H1 (cell line): ENCODE measurements at regions not wholly inside any gene's neighbourhood (a gene's known extent, or its start where the extent isn't known, plus 50 kb on each side); places are given as distances from the start of the nearest gene placed in this dataset.

Experiments
- CTCF ChIA-PET: fragments of 300-600 bp; sonication (Branson Sonifier 250); formaldehyde crosslinking; loops from one replicate; lab custom pipeline; 2021; ENCODE audit not compliant: partially characterized antibody; lab: Charles Lee
- POLR2A ChIA-PET: fragments of 300-600 bp; sonication (Branson Sonifier 250); formaldehyde crosslinking; loops from one replicate; lab custom pipeline; 2021; ENCODE audit warnings: inconsistent platforms; ENCODE audit not compliant: partially characterized antibody; lab: Charles Lee
- DNase-seq, 2 experiments: peaks; one replicate each; pipeline versions ENCODE4 v3.0.0 to v3.0.0-alpha.2; 2010 to 2022; ENCODE audit warnings: low spot score in 2 of 2, low read depth in 1 of 2, mixed read lengths in 1 of 2
- FAIRE-seq: peaks from 2 replicates; lab custom pipeline; 2011; peaks lifted over from hg19 to GRCh38; lab: Jason Lieb, UNC
- H2AFZ ChIP-seq: 2 replicates; pipeline ENCODE4 v1.8.1; 2012; ENCODE audit warnings: low read length, inconsistent platforms
- H2AK5ac ChIP-seq: 2 replicates; pipeline ENCODE4 v1.6.1; 2013; ENCODE audit warnings: low read depth, low read length
- H2BK120ac ChIP-seq: replicated peaks from 2 replicates; pipeline ENCODE3; 2013; ENCODE audit warnings: low read depth, low read length, inconsistent platforms
- H2BK12ac ChIP-seq: 2 replicates; pipeline ENCODE4 v1.6.1; 2013; ENCODE audit warnings: low read depth, low read length
- H2BK15ac ChIP-seq: 2 replicates; pipeline ENCODE4 v1.6.1; 2013; ENCODE audit warnings: low read length
- H2BK20ac ChIP-seq: 2 replicates; pipeline ENCODE4 v1.6.1; 2013; ENCODE audit warnings: low read length
- H2BK5ac ChIP-seq: 2 replicates; pipeline ENCODE4 v1.6.1; 2013; ENCODE audit warnings: low read depth, low read length
- H3K14ac ChIP-seq: 2 replicates; pipeline ENCODE4 v1.6.1; 2013; ENCODE audit warnings: inconsistent platforms; ENCODE audit not compliant: insufficient read length
- H3K18ac ChIP-seq: 2 replicates; pipeline ENCODE4 v1.6.1; 2013; ENCODE audit warnings: low read length; ENCODE audit errors: extremely low read depth
- H3K23ac ChIP-seq: 2 replicates; pipeline ENCODE4 v1.6.1; 2013; ENCODE audit warnings: inconsistent platforms; ENCODE audit not compliant: insufficient read length
- H3K23me2 ChIP-seq: 2 replicates; pipeline ENCODE4 v1.6.1; 2013; ENCODE audit warnings: low read depth, low read length
- H3K27ac ChIP-seq: 2 replicates; pipeline ENCODE4 v1.6.1; 2011; ENCODE audit warnings: low read depth, low read length, inconsistent platforms
- H3K27me3 ChIP-seq, 4 experiments: replicated peaks in 1 of 4; 1 replicate in 1 of 4; 2 replicates in 3 of 4; pipeline versions ENCODE4 v1.6.1 to v1.8.1; 2011 to 2013; ENCODE audit warnings: low read length in 3 of 4, mild to moderate bottlenecking in 3 of 4, inconsistent platforms in 2 of 4, mixed read lengths in 2 of 4, moderate library complexity in 1 of 4; ENCODE audit not compliant: control insufficient read depth in 3 of 4, insufficient read depth in 3 of 4; ENCODE audit errors: extremely low read depth in 1 of 4
- H3K36me3 ChIP-seq, 4 experiments: 2 replicates each; pipeline versions ENCODE4 v1.6.1 to v1.8.1; 2011 to 2013; ENCODE audit warnings: mild to moderate bottlenecking in 4 of 4, low read length in 3 of 4, moderate library complexity in 2 of 4, control low read depth in 1 of 4, inconsistent platforms in 1 of 4; ENCODE audit not compliant: insufficient read depth in 4 of 4, control insufficient read depth in 2 of 4
- H3K4ac ChIP-seq: replicated peaks from 2 replicates; pipeline ENCODE3; 2013; ENCODE audit warnings: low read length, low read depth, mixed read lengths, inconsistent platforms; ENCODE audit not compliant: insufficient read length
- H3K4me1 ChIP-seq, 4 experiments: replicated peaks in 1 of 4; 1 replicate in 1 of 4; 2 replicates in 3 of 4; pipeline versions ENCODE4 v1.6.1 to v1.8.1; 2011 to 2013; ENCODE audit warnings: low read length in 3 of 4, inconsistent platforms in 2 of 4, mixed read lengths in 1 of 4; ENCODE audit not compliant: insufficient read depth in 4 of 4, control insufficient read depth in 3 of 4
- H3K4me2 ChIP-seq, 2 experiments: 2 replicates each; pipeline versions ENCODE4 v1.6.1 to v1.8.1; 2011 to 2013; ENCODE audit warnings: low read depth in 2 of 2, low read length in 2 of 2, control low read depth in 1 of 2, inconsistent platforms in 1 of 2, mild to moderate bottlenecking in 1 of 2; ENCODE audit not compliant: insufficient read depth in 1 of 2
- H3K4me3 ChIP-seq, 4 experiments: fragments of 200-600, 300-600 bp in 1 of 4; sonication (generic), shearing (Covaris generic), sonication (Bioruptor Twin) in 1 of 4; 2 replicates each; pipeline versions ENCODE4 v1.5.1 to v1.8.1; 2011 to 2016; ENCODE audit warnings: low read length in 4 of 4, low read depth in 3 of 4, control low read depth in 2 of 4, inconsistent platforms in 2 of 4, mild to moderate bottlenecking in 2 of 4, mixed read lengths in 1 of 4, moderate library complexity in 1 of 4; ENCODE audit not compliant: insufficient read depth in 2 of 4; ENCODE audit errors: extremely low read depth in 1 of 4
- H3K56ac ChIP-seq: replicated peaks from 2 replicates; pipeline ENCODE3; 2013; ENCODE audit warnings: low read depth, mild to moderate bottlenecking, mixed read lengths, low read length, inconsistent platforms; ENCODE audit not compliant: insufficient read length
- H3K79me1 ChIP-seq: 2 replicates; pipeline ENCODE4 v1.6.1; 2013; ENCODE audit warnings: low read depth, low read length, control low read depth
- H3K79me2 ChIP-seq, 2 experiments: 2 replicates each; pipeline versions ENCODE4 v1.6.1 to v1.8.1; 2012 to 2013; ENCODE audit warnings: low read length in 2 of 2, mild to moderate bottlenecking in 2 of 2, inconsistent platforms in 1 of 2; ENCODE audit not compliant: insufficient read depth in 2 of 2, control insufficient read depth in 1 of 2
- H3K9ac ChIP-seq, 4 experiments: replicated peaks in 1 of 4; 1 replicate in 1 of 4; 2 replicates in 3 of 4; pipeline versions ENCODE4 v1.6.1 to v1.8.1; 2011 to 2013; ENCODE audit warnings: low read depth in 3 of 4, low read length in 3 of 4, control low read depth in 2 of 4, mild to moderate bottlenecking in 2 of 4, moderate library complexity in 2 of 4, inconsistent platforms in 1 of 4; ENCODE audit errors: extremely low read depth in 1 of 4
- H3K9me3 ChIP-seq, 2 experiments: 2 replicates each; pipeline versions ENCODE4 v1.6.1 to v1.8.1; 2012 to 2013; ENCODE audit warnings: mild to moderate bottlenecking in 2 of 2, moderate library complexity in 2 of 2, control low read depth in 1 of 2, inconsistent platforms in 1 of 2, low read depth in 1 of 2, low read length in 1 of 2, mixed read lengths in 1 of 2; ENCODE audit not compliant: insufficient read depth in 2 of 2
- H4K20me1 ChIP-seq, 2 experiments: replicated peaks in 1 of 2; 2 replicates each; pipeline versions ENCODE3 to v1.8.1; 2011 to 2013; ENCODE audit warnings: inconsistent platforms in 2 of 2, low read length in 2 of 2, mild to moderate bottlenecking in 1 of 2; ENCODE audit not compliant: insufficient read depth in 2 of 2, control insufficient read depth in 1 of 2
- H4K5ac ChIP-seq: 2 replicates; pipeline ENCODE4 v1.6.1; 2013; ENCODE audit warnings: low read length, low read depth, mixed read lengths, inconsistent platforms; ENCODE audit not compliant: insufficient read length
- H4K8ac ChIP-seq: 2 replicates; pipeline ENCODE4 v1.8.0; 2013; ENCODE audit warnings: mild to moderate bottlenecking, moderate library complexity, low read length, inconsistent platforms; ENCODE audit not compliant: insufficient read depth; ENCODE audit errors: extremely low read depth
- H4K91ac ChIP-seq: replicated peaks from 2 replicates; pipeline ENCODE3; 2013; ENCODE audit warnings: low read length, mixed read lengths, inconsistent platforms; ENCODE audit not compliant: insufficient read length
- BCL11A ChIP-seq, 2 experiments: IDR thresholded peaks; one replicate each; pipeline ENCODE4 v1.6.1; 2011; ENCODE audit warnings: low read depth in 2 of 2, low read length in 2 of 2, mild to moderate bottlenecking in 2 of 2
- E2F6 ChIP-seq: IDR thresholded peaks from 2 replicates; pipeline ENCODE4 v1.6.1; 2012; ENCODE audit warnings: inconsistent platforms
- HDAC6 ChIP-seq: IDR thresholded peaks from one replicate; pipeline ENCODE4 v1.7.1; 2012; ENCODE audit warnings: low read depth, mild to moderate bottlenecking, inconsistent platforms, low read length, moderate library complexity
- JUN ChIP-seq: IDR thresholded peaks from 2 replicates; pipeline ENCODE4 v1.6.1; 2011; ENCODE audit warnings: low read depth, mild to moderate bottlenecking, improper control_type of control experiment, low read length
- POLR2A ChIP-seq, 2 experiments: IDR thresholded peaks; 1 replicate in 1 of 2; 2 replicates in 1 of 2; pipeline ENCODE4 v1.6.1; 2011; ENCODE audit warnings: low read depth in 2 of 2, low read length in 2 of 2, mild to moderate bottlenecking in 2 of 2; ENCODE audit errors: control extremely low read depth in 1 of 2
- RNF2 ChIP-seq: fragments of 200-900, 300-1000 bp; sonication (generic); IDR thresholded peaks from 2 replicates; pipeline ENCODE4 v1.7.1; 2016; ENCODE audit warnings: borderline replicate concordance, low read depth, mild to moderate bottlenecking, antibody characterized with exemption, low read length; ENCODE audit not compliant: poor library complexity, severe bottlenecking; ENCODE audit errors: missing control alignments
- SAP30 ChIP-seq: fragments of 300-600 bp; sonication (generic); IDR thresholded peaks from 2 replicates; pipeline ENCODE4 v1.7.1; 2012; ENCODE audit warnings: low read length, moderate library complexity, mild to moderate bottlenecking, inconsistent platforms; ENCODE audit not compliant: insufficient read depth, insufficient replicate concordance
- SIN3A ChIP-seq, 2 experiments: IDR thresholded peaks in 1 of 2; conservative IDR thresholded peaks in 1 of 2; 2 replicates each; pipeline ENCODE4 v1.6.1; 2011 to 2012; ENCODE audit warnings: low read length in 2 of 2, improper control_type of control experiment in 1 of 2, low read depth in 1 of 2, mild to moderate bottlenecking in 1 of 2
- TEAD4 ChIP-seq: IDR thresholded peaks from 2 replicates; pipeline ENCODE4 v1.6.1; 2012; ENCODE audit warnings: low read depth, low read length, inconsistent platforms, mixed read lengths
- WGBS, 2 experiments: shearing (Covaris generic) in 1 of 2; methylation state at CpG; one replicate each; pipeline versions ENCODE4 v1.1.6 to v1.1.7; 2013 to 2015; ENCODE audit warnings: low lambda C conversion rate in 2 of 2, mixed read lengths in 2 of 2, inconsistent platforms in 1 of 2, low coverage in 1 of 2, missing lambda C conversion rate in 1 of 2; ENCODE audit not compliant: insufficient replicate concordance in 2 of 2, insufficient coverage in 1 of 2, insufficient read length in 1 of 2; ENCODE audit errors: extremely low coverage in 1 of 2, missing lambda C conversion rate in 1 of 2; 5-methylcytosine and 5-hydroxymethylcytosine counted together
- TF ChIP-seq, protein P1 (sequence below), 3 experiments: IDR thresholded peaks; 1 replicate in 2 of 3; 2 replicates in 1 of 3; pipeline versions ENCODE4 v1.5.1 to v1.6.1; 2011; ENCODE audit warnings: low read length in 3 of 3, mild to moderate bottlenecking in 3 of 3, inconsistent platforms in 2 of 3, low read depth in 1 of 3, moderate library complexity in 1 of 3; ENCODE audit not compliant: insufficient read depth in 1 of 3; ENCODE audit errors: control extremely low read depth in 1 of 3

DNA sequence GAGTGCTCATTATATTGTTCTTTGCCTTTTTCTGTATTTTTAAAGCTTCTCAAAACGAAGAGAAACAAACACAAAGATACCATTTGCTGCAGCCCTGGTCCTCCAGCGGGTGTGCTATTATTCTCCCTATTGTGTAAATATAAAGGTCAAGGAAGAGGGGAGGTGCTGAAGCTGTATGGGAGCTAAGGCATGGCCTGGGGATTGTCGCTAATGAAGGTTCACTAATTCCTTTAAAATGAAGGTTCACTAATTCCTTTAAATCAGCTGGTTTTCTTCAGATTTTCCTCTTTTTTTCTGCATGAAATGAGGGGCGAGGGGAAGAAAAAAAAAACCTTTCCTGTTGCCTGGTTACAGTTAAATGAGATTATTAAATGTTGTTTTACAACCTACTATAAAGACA, 74.5 kb upstream of the MAP1B start:
- FAIRE-seq (peak; percentile 93), DNase-seq (no peak)
- Histone ChIP-seq H2BK15ac (no peak overlapping the region), H3K4me3 (peak overlapping the region in 1 of 4 experiments; percentile 20; a peak in 1 of 8 replicates), H3K36me3 (no peaks in the 10 kb centered on the region), H3K9ac (no peak overlapping the region), H3K9me3 (no peaks in the 10 kb centered on the region), H3K14ac (no peak overlapping the region), H4K20me1 (no peaks in the 10 kb centered on the region), H3K4ac (no peak overlapping the region), H4K91ac (no peak overlapping the region), H3K79me2 (no peaks in the 10 kb centered on the region), H2BK12ac (no peak overlapping the region), H2AFZ (0 out of 2 replicates have a peak overlapping the region, but pooled peaks have one; percentile 14), H4K8ac (no peak overlapping the region), H3K4me2 (peak overlapping the region; percentile 11 to 33; a peak in 1 of 4 replicates), H3K23me2 (no peaks in the 10 kb centered on the region), H2BK20ac (no peak overlapping the region), H2BK120ac (no peak overlapping the region), H2BK5ac (no peak overlapping the region), H3K56ac (no peak overlapping the region), H2AK5ac (no peak overlapping the region), H3K18ac (no peak overlapping the region), H3K23ac (no peak overlapping the region), H3K27me3 (no peaks in the 10 kb centered on the region; a peak in 1 of 7 replicates), H3K79me1 (no peaks in the 10 kb centered on the region), H3K4me1 (peaks cover 0 to 22% (median 13%) of the 10 kb centered on the region in 4 experiments), H3K27ac (no peak overlapping the region), H4K5ac (no peak overlapping the region)
- CTCF ChIA-PET = interaction anchor here (4.9 kb wide), 1 partner anchor 14 kb away, joined by 37 read pairs; no protein-coding TSS in a partner anchor
- POLR2A ChIA-PET = interaction anchor here (0.7 kb wide), 1 partner anchor 74 kb away, joined by 3 read pairs; no protein-coding TSS in a partner anchor
- WGBS, 2 experiments = 9% methylated on average over 4 of the region's 4 CpGs; no CpG with 5 or more reads in 1 of the 2 experiments
- TF ChIP-seq JUN (no peak), SAP30 (no peak), TEAD4 (no peak), SIN3A (conservative IDR thresholded peaks at IDR 0.05 in 1 of 2, IDR thresholded peaks at IDR 0.05 in 1 of 2; ENCODE audit: low read depth in 1 of 2, low read length in 2 of 2) (no peak), POLR2A (IDR thresholded peaks at IDR 0.05; ENCODE audit: control extremely low read depth in 1 of 2, low read depth in 2 of 2, low read length in 2 of 2) (no peak), BCL11A (IDR thresholded peaks at IDR 0.05; ENCODE audit: low read depth in 2 of 2, low read length in 2 of 2) (no peak), HDAC6 (no peak), RNF2 (no peak), E2F6 (no peak)
- TF ChIP-seq, protein P1, sequence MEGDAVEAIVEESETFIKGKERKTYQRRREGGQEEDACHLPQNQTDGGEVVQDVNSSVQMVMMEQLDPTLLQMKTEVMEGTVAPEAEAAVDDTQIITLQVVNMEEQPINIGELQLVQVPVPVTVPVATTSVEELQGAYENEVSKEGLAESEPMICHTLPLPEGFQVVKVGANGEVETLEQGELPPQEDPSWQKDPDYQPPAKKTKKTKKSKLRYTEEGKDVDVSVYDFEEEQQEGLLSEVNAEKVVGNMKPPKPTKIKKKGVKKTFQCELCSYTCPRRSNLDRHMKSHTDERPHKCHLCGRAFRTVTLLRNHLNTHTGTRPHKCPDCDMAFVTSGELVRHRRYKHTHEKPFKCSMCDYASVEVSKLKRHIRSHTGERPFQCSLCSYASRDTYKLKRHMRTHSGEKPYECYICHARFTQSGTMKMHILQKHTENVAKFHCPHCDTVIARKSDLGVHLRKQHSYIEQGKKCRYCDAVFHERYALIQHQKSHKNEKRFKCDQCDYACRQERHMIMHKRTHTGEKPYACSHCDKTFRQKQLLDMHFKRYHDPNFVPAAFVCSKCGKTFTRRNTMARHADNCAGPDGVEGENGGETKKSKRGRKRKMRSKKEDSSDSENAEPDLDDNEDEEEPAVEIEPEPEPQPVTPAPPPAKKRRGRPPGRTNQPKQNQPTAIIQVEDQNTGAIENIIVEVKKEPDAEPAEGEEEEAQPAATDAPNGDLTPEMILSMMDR (IDR thresholded peaks at IDR 0.05; ENCODE audit: control extremely low read depth in 1 of 3, insufficient read depth in 1 of 3, low read depth in 1 of 3, low read length in 3 of 3) = no peak
